C4-2B (cell line): ENCODE measurements at regions not wholly inside any gene's neighbourhood (a gene's known extent, or its start where the extent isn't known, plus 50 kb on each side); places are given as distances from the start of the nearest gene placed in this dataset.

Source experiments
- CTCF ChIP-seq: fragments of 450-650 bp; conservative IDR thresholded peaks from 2 replicates; pipeline ENCODE4 v1.5.1; 2017; ENCODE audit warnings: mild to moderate bottlenecking
- ZFX ChIP-seq: fragments of 450-650 bp; IDR thresholded peaks from 2 replicates; pipeline ENCODE4 v1.6.1; 2017

GRCh38 chr4:158968961-158969360, 133.9 kb upstream of the RAPGEF2 start:
- no peak for TF ChIP-seq CTCF
- no peak for TF ChIP-seq ZFX
